ENCODE measurements at regions not wholly inside any gene's neighbourhood (a gene's known extent, or its start where the extent isn't known, plus 50 kb on each side); places are given as distances from the start of the nearest gene placed in this dataset.

GRCh38 chr5:90014420-90014819 lies 395.1 kb downstream of the CETN3 start:
- H3K4me1 ChIP-seq: no peaks in the 10 kb centered on the region
- no peaks in the 10 kb centered on the region for H3K36me3 ChIP-seq
- no peak overlapping the region for H3K4me3 ChIP-seq
- no peak overlapping the region for H3K27ac ChIP-seq
- H3K27me3 ChIP-seq: no peaks in the 10 kb centered on the region
- H3K9me3 ChIP-seq: no peaks in the 10 kb centered on the region
- TF ChIP-seq CTCF (IDR thresholded peaks at IDR 0.05) (no peak), POLR2AphosphoS5 (IDR thresholded peaks at IDR 0.05) (no peak)
- no peak for DNase-seq (ENCODE audit: low spot score in 2 of 2)

DNA sequence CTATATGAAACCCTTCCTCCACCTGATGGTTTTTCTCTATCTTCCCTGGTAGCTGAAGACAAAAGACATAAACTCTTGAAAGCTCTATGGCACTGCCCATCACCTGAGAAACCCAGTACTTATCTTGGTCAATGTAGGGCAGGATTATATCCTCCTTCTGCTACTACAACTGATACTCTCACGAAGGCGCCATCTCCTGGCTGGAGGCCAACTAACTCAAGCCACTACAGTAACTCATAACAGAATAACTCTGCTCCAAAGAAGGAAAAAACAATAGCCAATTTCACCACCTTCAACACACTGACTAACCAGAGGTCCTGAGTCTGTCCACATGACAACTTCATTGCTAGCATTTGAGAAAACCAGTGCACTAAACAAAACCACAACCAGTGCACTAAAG lies 409.2 kb downstream of the CETN3 start:
- Histone ChIP-seq H3K9me3 (no peaks in the 10 kb centered on the region), H3K27ac (no peak overlapping the region), H3K36me3 (no peaks in the 10 kb centered on the region), H3K4me3 (no peak overlapping the region), H3K27me3 (no peaks in the 10 kb centered on the region), H3K4me1 (no peaks in the 10 kb centered on the region)
- no peak for DNase-seq (ENCODE audit: low spot score in 2 of 2)
- TF ChIP-seq EP300 (IDR thresholded peaks at IDR 0.05) (no peak), POLR2A (IDR thresholded peaks at IDR 0.05) (no peak), CTCF (IDR thresholded peaks at IDR 0.05) (no peak), POLR2AphosphoS5 (IDR thresholded peaks at IDR 0.05) (no peak)
- WGBS: 90% methylated on average over 2 of the region's 2 CpGs

GRCh38 chr5:89998519-89999305 lies 410.8 kb downstream of the CETN3 start:
- H3K4me1 ChIP-seq: no peaks in the 10 kb centered on the region
- no peak overlapping the region for H3K4me3 ChIP-seq
- no peak overlapping the region for H3K27ac ChIP-seq
- H3K9me3 ChIP-seq: no peaks in the 10 kb centered on the region
- H3K36me3 ChIP-seq: no peaks in the 10 kb centered on the region
- TF ChIP-seq EP300 (IDR thresholded peaks at IDR 0.05) (no peak), POLR2A (IDR thresholded peaks at IDR 0.05) (no peak), POLR2AphosphoS5 (IDR thresholded peaks at IDR 0.05) (no peak), CTCF (IDR thresholded peaks at IDR 0.05) (no peak)
- WGBS: 53% methylated on average over 3 of the region's 3 CpGs
- DNase-seq (ENCODE audit: low spot score in 2 of 2): no peak
- no peaks in the 10 kb centered on the region for H3K27me3 ChIP-seq

- H3K27ac ChIP-seq: no peak overlapping the region
- no peaks in the 10 kb centered on the region for H3K4me1 ChIP-seq
- TF ChIP-seq POLR2A (IDR thresholded peaks at IDR 0.05): no peak
- no peak for TF ChIP-seq EP300 (IDR thresholded peaks at IDR 0.05)
- TF ChIP-seq POLR2AphosphoS5 (IDR thresholded peaks at IDR 0.05): no peak
- no peak for TF ChIP-seq CTCF (IDR thresholded peaks at IDR 0.05)
- H3K36me3 ChIP-seq: no peaks in the 10 kb centered on the region
- H3K27me3 ChIP-seq: no peaks in the 10 kb centered on the region
- 87% methylated on average over 5 of the region's 5 CpGs for WGBS
- no peak overlapping the region for H3K4me3 ChIP-seq
- no peak for DNase-seq (ENCODE audit: low spot score in 2 of 2)
- H3K9me3 ChIP-seq: no peaks in the 10 kb centered on the region
Measured at GRCh38 chr5:89996890-89997289, 412.7 kb downstream of the CETN3 start.

GRCh38 chr5:89996335-89996734 lies 413.2 kb downstream of the CETN3 start:
- H3K27me3 ChIP-seq: no peaks in the 10 kb centered on the region
- TF ChIP-seq POLR2AphosphoS5 (IDR thresholded peaks at IDR 0.05) (no peak), CTCF (IDR thresholded peaks at IDR 0.05) (no peak), EP300 (IDR thresholded peaks at IDR 0.05) (no peak), POLR2A (IDR thresholded peaks at IDR 0.05) (no peak)
- no peak for DNase-seq (ENCODE audit: low spot score in 2 of 2)
- H3K36me3 ChIP-seq: no peaks in the 10 kb centered on the region
- H3K4me3 ChIP-seq: no peak overlapping the region
- no peaks in the 10 kb centered on the region for H3K4me1 ChIP-seq
- 89% methylated on average over 1 of the region's 1 CpG for WGBS
- H3K27ac ChIP-seq: no peak overlapping the region
- no peaks in the 10 kb centered on the region for H3K9me3 ChIP-seq
